HEK293T (cell line): ENCODE measurements at regions not wholly inside any gene's neighbourhood (a gene's known extent, or its start where the extent isn't known, plus 50 kb on each side); places are given as distances from the start of the nearest gene placed in this dataset.

Source experiments
- ARNT ChIP-seq: fragments of 450-650 bp; IDR thresholded peaks from 2 replicates; pipeline ENCODE4 v1.6.1; 2017; ENCODE audit warnings: mild to moderate bottlenecking
- BHLHE40 ChIP-seq: fragments of 450-650 bp; IDR thresholded peaks from 2 replicates; pipeline ENCODE4 v1.6.1; 2016; ENCODE audit warnings: mild to moderate bottlenecking, moderate library complexity, borderline replicate concordance
- CTBP1 ChIP-seq: fragments of 450-650 bp; IDR thresholded peaks from 2 replicates; pipeline ENCODE4 v1.6.1; 2016; ENCODE audit warnings: borderline replicate concordance
- ELF4 ChIP-seq: fragments of 450-650 bp; IDR thresholded peaks from 2 replicates; pipeline ENCODE4 v1.6.1; 2017; ENCODE audit warnings: antibody characterized with exemption
- FOXK2 ChIP-seq: fragments of 450-650 bp; IDR thresholded peaks from 2 replicates; pipeline ENCODE4 v1.6.1; 2016; ENCODE audit warnings: mild to moderate bottlenecking
- FOXM1 ChIP-seq: fragments of 450-650 bp; IDR thresholded peaks from 2 replicates; pipeline ENCODE4 v1.6.1; 2017; ENCODE audit warnings: mild to moderate bottlenecking, borderline replicate concordance
- HDGF ChIP-seq: fragments of 450-650 bp; IDR thresholded peaks from 2 replicates; pipeline ENCODE4 v1.6.1; 2017; ENCODE audit warnings: antibody characterized with exemption, borderline replicate concordance
- L3MBTL2 ChIP-seq: fragments of 450-650 bp; conservative IDR thresholded peaks from 2 replicates; pipeline ENCODE4 v1.6.1; 2016; ENCODE audit warnings: mild to moderate bottlenecking
- SP1 ChIP-seq: fragments of 450-650 bp; IDR thresholded peaks from 2 replicates; pipeline ENCODE4 v1.6.1; 2017
- SUZ12 ChIP-seq: fragments of 450-650 bp; IDR thresholded peaks from 2 replicates; pipeline ENCODE4 v1.6.1; 2016; ENCODE audit warnings: mild to moderate bottlenecking
- TARDBP ChIP-seq: fragments of 450-650 bp; IDR thresholded peaks from 2 replicates; pipeline ENCODE4 v1.6.1; 2016
- ZNF384 ChIP-seq: fragments of 450-650 bp; IDR thresholded peaks from 2 replicates; pipeline ENCODE4 v1.6.1; 2016
- TF ChIP-seq, protein P1 (sequence below): fragments of 450-650 bp; IDR thresholded peaks from 2 replicates; pipeline ENCODE4 v1.6.1; 2016

DNA sequence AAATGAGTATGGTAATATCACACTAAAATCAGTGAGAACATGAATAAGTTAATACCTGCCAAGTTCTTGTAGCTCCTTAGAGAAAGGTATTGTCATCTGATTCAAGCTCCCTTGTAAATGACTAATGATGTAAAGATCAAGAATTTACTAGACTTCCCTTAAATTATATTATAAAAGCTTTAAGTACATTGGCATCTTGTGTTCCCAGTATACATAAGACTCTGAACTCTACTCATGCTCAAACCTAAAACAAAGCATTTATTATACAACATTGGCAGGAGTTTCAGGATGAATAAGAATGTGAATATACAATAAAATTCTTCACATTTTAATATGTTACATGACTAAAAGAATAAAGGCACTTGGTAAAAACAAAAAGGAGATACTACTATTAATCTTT lies 126.8 kb upstream of the UNC5C start:
- TF ChIP-seq ELF4 (no peak), SP1 (no peak), ZNF384 (no peak), SUZ12 (no peak), BHLHE40 (no peak), FOXM1 (no peak), ARNT (no peak), FOXK2 (no peak), L3MBTL2 (no peak), TARDBP (no peak), HDGF (no peak), CTBP1 (no peak)
- TF ChIP-seq, protein P1, sequence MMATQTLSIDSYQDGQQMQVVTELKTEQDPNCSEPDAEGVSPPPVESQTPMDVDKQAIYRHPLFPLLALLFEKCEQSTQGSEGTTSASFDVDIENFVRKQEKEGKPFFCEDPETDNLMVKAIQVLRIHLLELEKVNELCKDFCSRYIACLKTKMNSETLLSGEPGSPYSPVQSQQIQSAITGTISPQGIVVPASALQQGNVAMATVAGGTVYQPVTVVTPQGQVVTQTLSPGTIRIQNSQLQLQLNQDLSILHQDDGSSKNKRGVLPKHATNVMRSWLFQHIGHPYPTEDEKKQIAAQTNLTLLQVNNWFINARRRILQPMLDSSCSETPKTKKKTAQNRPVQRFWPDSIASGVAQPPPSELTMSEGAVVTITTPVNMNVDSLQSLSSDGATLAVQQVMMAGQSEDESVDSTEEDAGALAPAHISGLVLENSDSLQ, result no peak
